ENCODE measurements at regions not wholly inside any gene's neighbourhood (a gene's known extent, or its start where the extent isn't known, plus 50 kb on each side); places are given as distances from the start of the nearest gene placed in this dataset.

GRCh38 chr15:70561885-70562284 lies 201.5 kb downstream of the UACA start:
- TF ChIP-seq MEIS2 (IDR thresholded peaks at IDR 0.05; ENCODE audit: partially characterized antibody) (no peak), POLR2G (IDR thresholded peaks at IDR 0.05; ENCODE audit: low read depth, low read length) (no peak), FOS (IDR thresholded peaks at IDR 0.05; ENCODE audit: extremely low read depth, insufficient read length) (no peak), HNRNPH1 (optimal IDR thresholded peaks at IDR 0.05; ENCODE audit: low read depth, low read length) (no peak), ZBTB8A (IDR thresholded peaks at IDR 0.05; ENCODE audit: partially characterized antibody) (no peak), E2F3 (CRISPR knock-in tag; IDR thresholded peaks at IDR 0.05) (no peak), RNF219 (CRISPR knock-in tag; IDR thresholded peaks at IDR 0.05) (no peak), EP300 (IDR thresholded peaks at IDR 0.05; ENCODE audit: low read length) (no peak), ZFX (CRISPR knock-in tag; IDR thresholded peaks at IDR 0.05) (no peak), FOXK1 (CRISPR knock-in tag; IDR thresholded peaks at IDR 0.05; ENCODE audit: borderline replicate concordance) (no peak), PCBP2 (IDR thresholded peaks at IDR 0.05; ENCODE audit: low read depth, low read length, poor library complexity, severe bottlenecking) (no peak), ID3 (CRISPR knock-in tag; IDR thresholded peaks at IDR 0.05) (no peak), ID3 (tag; IDR thresholded peaks at IDR 0.05) (no peak), ARHGAP35 (IDR thresholded peaks at IDR 0.05; ENCODE audit: partially characterized antibody) (no peak)
